ENCODE measurements at regions not wholly inside any gene's neighbourhood (a gene's known extent, or its start where the extent isn't known, plus 50 kb on each side); places are given as distances from the start of the nearest gene placed in this dataset.

DNA sequence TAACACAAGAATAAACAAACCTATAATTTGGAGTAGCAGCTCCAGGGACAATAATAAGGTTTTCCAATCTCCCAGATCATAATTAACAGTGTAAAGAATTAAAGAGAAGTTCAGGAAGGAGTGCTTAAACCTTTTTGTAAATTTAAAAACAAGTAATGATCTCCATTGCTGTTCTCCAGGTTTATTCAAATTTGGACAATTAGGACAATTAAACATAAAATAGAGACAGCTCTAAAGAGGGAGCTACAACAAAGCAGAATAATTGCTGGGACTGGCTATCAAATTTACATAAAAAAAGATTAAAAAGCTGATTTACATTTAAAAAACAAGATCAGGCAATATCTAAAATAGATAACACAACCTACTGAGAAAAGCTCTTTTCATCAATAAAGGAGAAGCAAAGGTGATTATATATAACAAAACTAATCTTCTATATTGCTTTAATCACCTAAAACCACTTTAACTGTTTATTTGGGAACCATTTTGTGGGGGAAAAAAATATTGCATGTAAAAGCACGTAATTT lies 80.1 kb upstream of the CREB1 start:
- no peak for DNase-seq (ENCODE audit: low spot score)

DNA sequence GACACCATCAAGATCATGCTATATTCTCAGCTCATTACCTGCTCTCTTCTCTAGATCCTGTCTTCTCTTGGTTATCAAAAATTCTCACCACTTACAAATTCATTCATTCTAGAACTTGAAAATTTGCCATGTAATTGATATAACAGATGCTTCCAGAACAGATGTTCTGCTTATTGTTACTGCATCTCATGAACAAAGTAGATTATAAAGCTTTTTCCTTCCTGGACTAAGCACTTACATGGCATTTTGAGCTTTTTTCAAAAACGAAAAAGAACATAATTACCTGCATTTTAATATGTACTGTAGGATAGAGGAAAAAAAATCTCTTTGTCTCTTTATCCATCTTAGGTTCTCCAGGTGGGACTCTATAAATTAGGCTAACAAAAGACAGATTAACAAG lies 79.6 kb upstream of the CREB1 start:
- no peak for DNase-seq (ENCODE audit: low spot score)

GRCh38 chr2:207458582-207458981 lies 71.2 kb upstream of the CREB1 start:
- no peak for DNase-seq (ENCODE audit: low spot score)

DNA sequence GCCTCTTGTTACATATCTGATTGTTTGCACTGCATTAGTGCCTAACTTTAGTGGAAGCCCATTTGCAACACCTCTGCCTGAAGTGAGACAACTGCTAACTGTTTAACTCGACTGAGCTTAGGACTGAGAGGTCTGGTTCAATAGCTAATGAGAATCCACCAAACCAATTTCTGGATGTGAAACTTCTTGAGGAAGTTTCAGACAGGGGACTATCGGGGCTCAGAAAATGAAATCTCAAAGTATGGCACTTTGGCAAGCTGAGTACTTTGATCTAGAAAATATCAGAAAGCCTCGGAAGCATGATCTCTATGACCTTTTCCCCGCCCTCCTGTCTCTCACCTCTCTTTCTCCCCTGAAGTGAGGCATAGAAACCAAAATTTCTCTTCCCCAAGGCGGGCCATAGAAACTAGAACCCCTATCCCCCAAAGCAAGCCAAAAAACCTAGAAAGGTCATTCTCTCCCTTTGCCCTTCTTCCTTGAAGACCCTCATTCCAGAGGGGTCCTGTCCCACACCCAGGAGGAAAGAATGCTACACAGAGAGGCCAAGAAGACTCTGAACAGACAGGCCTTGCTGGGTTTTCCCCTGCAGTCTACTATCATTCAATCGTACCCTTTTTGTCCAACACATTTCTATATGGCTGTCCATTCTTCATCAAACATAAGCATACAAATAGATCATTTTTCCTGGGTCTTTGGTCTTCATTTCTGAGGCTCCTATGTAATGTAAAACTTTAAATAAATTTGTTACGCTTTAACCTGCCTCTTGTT lies 69.6 kb upstream of the CREB1 start:
- DNase-seq (ENCODE audit: low spot score) = no peak

DNA sequence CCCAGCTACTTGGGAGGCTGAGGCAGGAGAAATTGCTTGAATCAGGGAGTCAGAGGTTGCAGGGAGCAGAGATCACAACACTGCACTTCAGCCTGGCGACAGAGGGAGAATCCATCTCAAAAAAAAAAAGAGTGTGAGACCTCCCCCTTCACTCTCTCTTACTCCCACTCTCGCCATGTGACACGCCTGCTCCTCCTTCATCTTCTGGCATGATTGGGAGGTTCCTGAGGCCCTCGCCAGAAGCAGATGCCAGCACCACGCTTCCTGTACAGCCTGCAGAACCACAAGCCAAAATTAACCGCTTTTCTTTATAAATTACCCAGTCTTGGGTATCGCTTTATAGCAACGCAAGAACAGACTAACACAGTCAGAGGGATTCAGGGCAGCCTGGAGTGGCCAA lies 66.3 kb upstream of the CREB1 start:
- no peak for DNase-seq (ENCODE audit: low spot score)

- no peak for DNase-seq (ENCODE audit: low spot score)
Measured at GRCh38 chr2:207464007-207464406, 65.8 kb upstream of the CREB1 start.

GRCh38 chr2:207465894-207466293 lies 63.9 kb upstream of the CREB1 start:
- DNase-seq (ENCODE audit: low spot score) = no peak

DNA sequence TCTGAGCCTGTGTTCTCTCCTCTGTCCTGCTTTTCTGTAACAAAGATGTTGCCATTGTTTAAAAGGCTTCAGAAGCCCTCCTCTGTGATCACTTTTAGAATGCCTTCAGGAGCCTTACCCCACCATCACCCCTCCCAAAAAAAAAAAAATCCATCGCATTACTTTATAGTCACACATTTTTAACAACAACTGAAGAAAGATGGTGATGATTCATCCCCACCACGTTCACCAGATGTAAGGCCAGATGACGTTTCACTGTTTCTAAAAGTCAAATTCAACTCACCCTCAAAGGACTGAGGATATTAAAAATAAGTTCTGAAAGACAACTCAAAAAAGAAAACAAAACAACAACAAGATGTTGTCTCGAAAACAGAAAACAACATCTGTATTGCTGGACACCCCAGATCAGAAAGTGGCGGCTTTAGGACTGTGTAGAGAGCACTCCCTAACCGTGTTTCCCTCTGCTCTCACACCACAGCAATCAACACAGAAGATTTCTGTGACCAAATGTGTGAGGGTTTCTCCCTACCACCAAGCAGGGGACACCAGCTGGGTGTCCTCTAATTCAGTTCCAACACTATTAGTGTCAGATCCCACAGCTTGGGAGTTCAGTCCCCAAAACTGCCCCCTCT lies 61.9 kb upstream of the CREB1 start:
- DNase-seq (ENCODE audit: low spot score) = no peak

DNA sequence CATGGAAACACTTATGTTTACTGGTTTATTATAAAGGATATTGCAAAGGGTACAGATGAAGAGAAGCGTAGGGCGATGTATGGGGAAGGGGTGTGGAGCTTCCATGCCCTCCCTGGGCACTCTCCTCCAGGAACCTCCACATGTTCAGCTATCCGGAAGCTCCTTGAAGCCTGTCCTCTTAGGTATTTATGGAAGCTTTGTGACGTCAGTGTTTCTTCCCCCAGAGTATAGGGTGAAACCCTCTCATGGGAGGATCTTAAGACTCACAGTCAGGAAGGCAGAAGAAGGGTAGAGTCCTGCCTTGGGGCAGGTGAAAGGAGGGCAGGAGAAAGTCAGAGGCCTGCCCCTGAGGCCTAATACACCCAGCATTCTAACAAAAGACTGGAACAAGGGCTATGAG lies 61.3 kb upstream of the CREB1 start:
- DNase-seq (ENCODE audit: low spot score) = no peak

DNA sequence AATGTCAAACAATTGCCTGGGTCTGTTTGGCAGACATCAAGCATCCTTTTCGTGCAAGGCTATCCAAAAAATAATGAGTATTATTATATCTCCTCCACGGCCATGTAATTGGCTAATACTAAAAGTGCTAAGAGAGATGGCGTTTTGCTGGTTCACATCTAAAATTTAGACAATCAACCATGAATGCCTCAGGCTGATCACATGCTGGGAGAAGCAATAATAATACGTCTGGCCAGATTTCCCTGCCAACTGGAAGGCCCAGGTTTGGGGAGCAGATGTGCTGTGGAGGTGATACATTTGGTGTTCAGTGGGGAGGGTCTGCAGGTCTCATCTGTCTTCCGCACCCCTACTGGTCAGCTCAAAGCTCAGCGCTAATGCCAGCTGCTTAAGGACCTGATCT lies 60.3 kb upstream of the CREB1 start:
- DNase-seq (ENCODE audit: low spot score) = no peak

DNA sequence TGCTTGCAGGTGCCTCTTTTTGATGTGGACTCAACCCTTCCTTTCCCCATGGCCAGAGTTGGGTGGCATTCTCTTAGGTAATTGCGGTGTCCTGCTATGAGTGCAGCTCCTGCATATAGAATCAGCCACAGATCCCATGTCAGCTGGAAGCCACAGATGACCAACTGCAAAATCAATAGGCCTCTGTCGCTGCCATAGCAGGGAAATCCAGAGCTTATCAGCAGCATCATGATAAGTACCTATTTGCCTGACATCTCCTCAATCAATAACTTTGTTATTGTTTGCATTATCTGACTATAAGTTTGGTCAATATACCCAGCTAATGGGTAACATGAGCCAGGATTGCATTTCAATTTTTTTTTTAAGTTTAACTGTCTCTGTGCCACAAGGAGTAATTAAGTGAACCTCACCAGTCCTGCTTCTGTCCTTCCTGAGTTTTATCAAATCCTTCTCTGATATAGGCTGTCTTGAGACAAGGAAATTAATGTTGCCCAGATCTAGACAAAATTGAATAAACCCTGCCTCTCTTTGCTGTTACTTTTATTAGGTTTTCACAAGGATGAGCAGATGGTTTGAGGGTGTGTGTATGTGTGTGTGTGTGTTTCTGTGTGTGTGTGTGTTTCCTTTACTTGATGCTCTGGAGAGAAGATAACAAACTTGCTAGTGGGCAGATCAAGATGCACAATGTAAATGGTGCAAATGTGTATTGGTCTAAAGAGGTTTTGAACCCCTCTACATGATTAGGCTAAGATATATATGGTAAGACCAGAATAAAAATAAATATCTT lies 59.6 kb upstream of the CREB1 start:
- peak; percentile 46 for DNase-seq (ENCODE audit: low spot score)

- DNase-seq (ENCODE audit: low spot score) = no peak
Measured at GRCh38 chr2:207471261-207471660, 58.5 kb upstream of the CREB1 start.

- no peak for DNase-seq (ENCODE audit: low spot score)
Measured at GRCh38 chr2:207472343-207473048, 57.3 kb upstream of the CREB1 start.

- DNase-seq (ENCODE audit: low spot score) = peak; percentile 36
Measured at GRCh38 chr2:207473049-207473930, 56.5 kb upstream of the CREB1 start.

GRCh38 chr2:207473931-207474235 lies 55.9 kb upstream of the CREB1 start:
- no peak for DNase-seq (ENCODE audit: low spot score)

DNA sequence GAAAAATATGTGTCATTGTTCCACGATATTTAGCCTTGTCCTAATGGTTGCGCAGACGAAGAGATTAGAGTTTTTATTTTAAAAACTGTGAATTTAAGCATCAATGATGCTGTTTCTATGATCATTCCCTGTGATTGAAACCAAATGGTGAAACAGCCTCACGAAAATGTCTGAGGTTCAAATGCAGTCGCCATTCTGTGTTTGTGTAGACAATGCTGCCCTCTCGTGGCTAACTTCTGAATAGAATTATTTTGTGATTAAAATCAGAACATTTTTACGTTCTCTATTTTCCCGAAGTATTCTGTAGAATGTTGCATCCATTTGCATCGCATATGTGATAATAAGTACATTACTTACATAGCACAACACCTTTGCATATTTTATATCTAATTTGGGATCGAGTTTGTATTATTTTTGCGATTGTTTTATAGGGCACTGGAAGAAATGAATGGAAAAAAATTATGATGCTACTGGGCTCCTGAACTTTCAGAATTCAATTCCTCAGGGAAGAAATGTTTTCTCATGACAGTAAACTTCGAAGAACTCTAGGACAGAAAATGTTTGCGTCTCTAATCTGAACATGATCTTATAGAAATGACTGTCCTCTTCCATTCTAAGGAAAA lies 54.8 kb upstream of the CREB1 start:
- DNase-seq (ENCODE audit: low spot score) = peak; percentile 53

GRCh38 chr2:207475546-207475945 lies 54.2 kb upstream of the CREB1 start:
- DNase-seq (ENCODE audit: low spot score) = no peak

DNA sequence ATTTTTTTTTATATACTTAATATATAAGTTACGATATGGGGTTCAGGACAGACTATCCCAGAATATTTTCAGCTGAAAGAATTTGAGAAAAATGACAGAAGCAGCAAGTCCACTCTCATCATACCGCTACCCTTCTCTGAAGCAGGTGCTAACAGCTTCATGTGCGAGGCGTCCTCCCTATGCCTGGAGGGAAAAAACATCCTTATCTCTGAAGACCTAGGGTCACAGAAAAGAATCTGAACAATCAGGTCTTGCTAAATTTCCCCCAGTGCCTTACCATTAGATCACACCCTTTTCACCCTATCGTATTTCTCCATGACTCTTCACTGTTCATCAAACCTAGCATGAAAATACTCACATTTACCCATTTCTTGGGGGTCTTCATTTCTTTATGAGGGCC lies 51.9 kb upstream of the CREB1 start:
- DNase-seq (ENCODE audit: low spot score) = no peak

- no peak for DNase-seq (ENCODE audit: low spot score)
Measured at GRCh38 chr2:207478572-207478971, 51.2 kb upstream of the CREB1 start.

- no peak for DNase-seq (ENCODE audit: low spot score)
Measured at GRCh38 chr2:207479198-207479785, 50.5 kb upstream of the CREB1 start.
